T-helper 2 cell treated with Interferon-gamma antibody and Interleukin-4, amounts not matched to agents 100 ng/mL and 5 ng/mL, for 36 hours (primary cell): ENCODE measurements at regions not wholly inside any gene's neighbourhood (a gene's known extent, or its start where the extent isn't known, plus 50 kb on each side); places are given as distances from the start of the nearest gene placed in this dataset.
"Not testable (repeated sequence)": the region's sequence is repeated elsewhere in the genome, so short reads cannot be mapped to it uniquely, and the experiment has no call there.

Source experiments
- intact Hi-C: fragments of 100-400 bp; cut with micrococcal nuclease; formaldehyde crosslinking; loops from one replicate; pipeline ENCODE4 v1.15.1; 2023

DNA sequence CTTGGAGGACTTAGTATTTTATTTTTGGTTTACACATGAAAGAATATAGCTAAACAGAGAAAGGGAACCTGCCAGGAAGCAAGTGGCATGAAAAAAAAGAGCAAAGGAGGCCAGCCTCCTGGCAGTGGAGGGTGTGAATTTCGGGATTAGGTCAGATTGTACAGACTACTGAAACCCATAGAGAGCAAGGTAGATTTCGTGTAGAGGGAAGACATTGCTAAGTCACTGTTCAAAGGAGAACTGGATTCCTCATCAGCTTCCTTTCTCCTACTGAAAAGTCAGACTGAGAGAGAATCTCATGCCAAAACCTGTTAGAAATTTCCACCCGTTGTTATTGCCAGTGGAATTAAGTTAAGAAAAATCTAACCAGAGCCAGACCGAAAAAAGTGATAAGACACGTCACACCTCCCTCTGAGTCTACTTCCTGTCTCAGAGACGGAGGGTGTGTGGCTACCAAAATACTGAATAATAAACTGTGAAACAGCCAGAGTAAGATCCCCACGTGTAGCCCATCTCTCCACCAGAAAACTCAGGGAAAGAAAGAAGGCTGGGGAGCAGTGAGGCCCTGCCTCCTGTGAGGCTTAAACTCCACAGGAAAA, 118.8 kb downstream of the SKIDA1 start:
- intact Hi-C loops, result no loop called here

GRCh38 chr10:21405981-21406380, 119.5 kb downstream of the SKIDA1 start:
- intact Hi-C loops, result no loop called here

GRCh38 chr10:21403256-21404015, 122.0 kb downstream of the SKIDA1 start:
- intact Hi-C loops, result no loop called here

GRCh38 chr10:21402606-21403083, 122.8 kb downstream of the SKIDA1 start:
- intact Hi-C loops, result no loop called here

DNA sequence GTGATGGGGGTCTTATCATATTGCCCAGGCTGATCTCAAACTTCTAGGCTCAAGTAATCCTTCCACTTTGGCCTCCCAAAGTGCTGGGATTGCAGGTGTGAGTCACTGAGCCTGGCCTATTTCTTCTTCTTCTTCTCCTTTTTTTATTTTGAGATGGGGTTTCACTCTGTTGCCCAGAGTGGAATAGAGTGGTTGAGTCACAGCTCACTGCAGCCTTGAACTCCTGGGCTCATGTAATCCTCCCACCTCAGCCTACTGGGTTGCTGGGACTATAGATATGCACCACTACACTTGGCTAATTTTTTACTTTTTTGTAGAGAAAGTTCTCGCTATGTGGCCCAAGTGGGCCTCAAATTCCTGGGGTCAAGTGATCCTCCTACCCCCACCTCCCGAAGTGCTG, 124.3 kb downstream of the SKIDA1 start:
- intact Hi-C loops, result no loop called here

GRCh38 chr10:21399392-21400035, 126.0 kb downstream of the SKIDA1 start:
- intact Hi-C loops, result no loop called here

DNA sequence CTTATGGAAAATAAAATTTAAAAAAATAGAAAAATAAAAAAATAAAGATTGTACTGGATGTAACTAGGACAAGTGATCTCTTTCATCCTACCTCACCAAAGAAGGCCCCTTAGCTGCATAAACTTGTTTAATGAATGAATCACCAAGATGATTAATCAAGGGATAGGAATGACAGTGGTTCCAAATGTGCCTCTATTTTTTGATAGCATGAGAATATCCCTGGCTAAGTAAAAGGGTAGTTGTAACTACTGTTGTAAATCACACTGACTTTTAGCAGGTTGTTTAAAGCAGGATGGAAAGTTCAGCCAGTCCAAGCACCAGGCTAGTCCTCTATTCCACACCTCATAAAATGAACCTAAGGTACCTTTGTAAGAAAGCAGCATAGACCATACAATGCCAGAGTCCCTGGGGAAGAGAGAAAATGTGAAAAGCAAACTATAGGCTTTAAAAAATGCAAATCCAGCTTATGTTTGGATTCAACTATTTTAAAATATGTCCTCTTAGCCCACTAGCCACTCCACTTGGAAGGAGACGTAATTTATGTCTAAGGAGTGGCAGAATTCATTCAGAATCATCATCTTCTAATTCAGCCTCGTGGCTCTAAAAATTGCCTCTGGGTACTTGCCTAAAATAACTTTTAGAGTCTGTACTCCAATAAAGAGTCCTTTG, 126.8 kb downstream of the SKIDA1 start:
- intact Hi-C loops, result no loop called here

DNA sequence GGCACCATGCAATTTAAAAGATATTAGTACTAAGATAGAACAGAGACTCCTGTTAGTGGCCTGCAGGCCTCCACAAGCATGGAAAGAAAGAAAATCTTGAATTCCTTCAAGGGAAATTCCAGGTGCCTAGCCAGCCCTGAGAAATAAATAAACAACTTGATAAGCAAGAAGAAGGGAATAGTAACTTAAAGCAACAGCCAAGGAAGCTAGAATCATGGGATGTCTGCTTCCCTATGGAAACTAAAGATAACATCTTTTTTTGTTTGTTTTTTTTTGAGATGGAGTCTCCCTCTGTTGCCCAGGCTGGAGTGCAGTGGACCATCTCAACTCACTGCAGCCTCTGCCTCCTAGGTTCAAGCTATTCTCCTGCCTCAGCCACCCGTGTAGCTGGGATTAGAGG, 128.6 kb downstream of the SKIDA1 start:
- intact Hi-C loops, result no loop called here

GRCh38 chr10:21393931-21394330, 131.6 kb downstream of the SKIDA1 start:
- intact Hi-C loops, result no loop called here

DNA sequence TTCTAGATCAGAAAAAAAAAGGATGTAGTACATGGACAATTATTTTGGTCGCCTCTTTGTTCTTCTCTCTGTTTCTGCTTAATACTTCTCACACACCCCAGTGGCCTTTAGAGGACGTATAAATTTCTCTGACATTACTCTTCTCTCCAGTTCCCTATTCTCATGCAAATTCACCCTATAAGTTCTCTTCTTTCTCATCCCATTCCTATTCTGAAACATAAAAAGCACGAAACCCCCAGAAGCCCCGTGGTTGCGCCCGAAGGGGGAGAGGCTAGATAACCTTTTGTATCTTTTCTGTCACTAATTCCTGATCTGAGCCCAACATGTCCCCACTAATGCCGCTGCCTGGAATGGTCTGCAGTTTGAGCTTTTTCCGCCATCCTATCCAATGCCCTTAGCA, 136.9 kb downstream of the SKIDA1 start:
- intact Hi-C loops, result no loop called here

DNA sequence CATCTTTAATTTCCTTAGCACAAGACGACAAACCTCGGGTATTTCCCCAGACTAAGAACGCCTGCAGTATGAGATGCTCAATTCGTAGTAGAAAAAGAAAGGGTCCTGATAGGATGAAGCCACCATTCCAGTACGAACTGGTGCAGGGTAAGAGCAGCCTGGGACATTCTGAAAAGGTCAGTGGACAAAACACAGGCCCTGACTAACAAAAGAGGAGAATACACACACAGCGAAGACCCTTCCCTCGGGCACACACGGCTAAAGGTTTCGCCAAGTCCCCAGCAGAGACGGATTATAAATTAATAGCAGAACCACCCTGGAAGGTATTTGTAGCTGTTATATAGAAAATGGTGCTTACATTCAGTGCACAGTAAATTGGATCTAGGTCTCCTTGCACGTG, 137.6 kb downstream of the SKIDA1 start:
- intact Hi-C loops, result no loop called here

DNA sequence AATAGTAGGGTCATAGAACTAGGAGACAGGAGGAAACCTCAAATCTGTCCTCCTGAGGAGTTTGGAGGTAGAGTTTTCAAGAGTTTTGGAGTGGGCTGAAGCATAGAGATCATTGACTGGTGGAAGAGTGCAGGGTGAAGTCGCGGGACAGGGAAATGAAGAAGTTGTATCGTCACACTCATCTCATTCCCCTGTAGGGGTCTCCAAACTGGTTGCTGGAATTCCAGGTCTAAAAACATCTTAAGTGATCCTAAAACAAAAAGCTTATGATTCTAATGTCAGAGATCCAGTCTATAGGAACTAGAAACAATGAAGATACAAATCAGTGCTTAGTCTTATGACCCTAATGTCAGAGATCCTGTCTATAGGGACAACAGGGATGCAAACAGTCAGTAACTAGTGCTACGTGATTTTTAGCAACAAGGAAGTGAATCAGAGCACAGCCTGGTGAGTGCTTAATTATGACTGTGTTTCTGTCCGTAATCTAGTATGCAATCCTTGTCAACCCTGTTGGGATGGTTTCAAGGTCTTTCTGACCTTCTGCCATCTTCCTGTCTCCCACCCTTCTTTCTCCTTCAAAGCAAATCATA, 139.4 kb downstream of the SKIDA1 start:
- intact Hi-C loops, result no loop called here

GRCh38 chr10:21385536-21385935, 139.9 kb downstream of the SKIDA1 start:
- intact Hi-C loops, result no loop called here

- intact Hi-C loops, result no loop called here
These were observed 146.3 kb downstream of the SKIDA1 start for GRCh38 chr10:21379143-21379542.

- intact Hi-C loops, result not testable (repeated sequence)
These were observed 150.2 kb downstream of the SKIDA1 start for GRCh38 chr10:21375274-21375673.

- intact Hi-C loops, result not testable (repeated sequence)
These were observed 151.6 kb downstream of the SKIDA1 start for GRCh38 chr10:21373881-21374280.

GRCh38 chr10:21372651-21373410, 152.7 kb downstream of the SKIDA1 start:
- intact Hi-C loops, result no loop called here

DNA sequence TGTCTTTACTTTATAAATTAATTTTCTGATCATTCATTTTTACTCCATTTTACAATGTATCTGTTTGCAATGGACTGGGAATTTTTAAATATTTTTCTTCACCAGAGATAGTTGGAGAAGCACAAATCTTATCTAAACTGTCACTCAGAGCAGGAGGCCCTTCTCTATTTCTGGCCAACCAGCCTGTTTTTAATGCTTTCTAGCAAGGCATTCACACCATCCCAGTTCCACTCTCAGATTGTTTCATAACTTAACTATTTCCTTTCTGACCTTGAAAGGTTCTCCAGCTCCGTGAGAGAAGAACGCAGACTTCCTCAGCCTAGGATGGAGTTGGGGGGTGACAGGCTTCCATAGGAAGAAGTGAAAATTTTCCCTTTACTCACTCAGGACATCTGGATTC, 155.8 kb downstream of the SKIDA1 start:
- intact Hi-C loops, result no loop called here

GRCh38 chr10:21368728-21369425, 156.6 kb downstream of the SKIDA1 start:
- intact Hi-C loops, result no loop called here

- intact Hi-C loops, result no loop called here
These were observed 157.4 kb downstream of the SKIDA1 start for GRCh38 chr10:21368022-21368582.
